ENCODE measurements at regions not wholly inside any gene's neighbourhood (a gene's known extent, or its start where the extent isn't known, plus 50 kb on each side); places are given as distances from the start of the nearest gene placed in this dataset.

DNA sequence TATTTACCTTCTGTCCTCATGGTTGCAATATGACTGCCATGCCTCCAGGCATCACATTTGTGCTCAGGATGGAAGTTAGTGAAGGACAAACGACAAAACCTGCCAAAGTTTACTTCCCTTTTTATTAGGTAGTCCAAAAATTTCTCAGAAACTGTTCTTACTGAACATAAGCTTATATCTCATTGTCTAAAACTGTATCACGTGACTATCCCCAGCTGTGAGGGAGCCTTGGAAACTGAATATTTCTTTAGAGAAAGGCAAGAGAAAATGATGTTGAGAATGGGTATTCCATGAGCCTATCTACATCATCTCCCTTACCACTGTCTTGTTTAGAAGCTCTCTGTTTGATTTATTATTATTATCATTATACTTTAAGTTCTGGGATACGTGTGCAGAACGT lies 169.1 kb upstream of the ADRA1D start:
- no peak for DNase-seq (ENCODE audit: low read depth in 1 of 2, low spot score in 2 of 2)
- Histone ChIP-seq H2BK20ac (ENCODE audit: low read length) (no peak overlapping the region), H3K27me3 (replicated peaks in 1 of 4; ENCODE audit: control insufficient read depth in 3 of 4, extremely low read depth in 1 of 4, insufficient read depth in 3 of 4, low read length in 3 of 4) (no peaks in the 10 kb centered on the region), H4K8ac (ENCODE audit: extremely low read depth, insufficient read depth, low read length) (no peak overlapping the region), H3K79me2 (ENCODE audit: control insufficient read depth in 1 of 2, insufficient read depth in 2 of 2, low read length in 2 of 2) (no peaks in the 10 kb centered on the region), H3K79me1 (ENCODE audit: low read depth, low read length) (no peaks in the 10 kb centered on the region), H2AFZ (ENCODE audit: low read length) (no peak overlapping the region), H2BK120ac (replicated peaks; ENCODE audit: low read depth, low read length) (no peak overlapping the region), H3K9ac (replicated peaks in 1 of 4; ENCODE audit: extremely low read depth in 1 of 4, low read depth in 3 of 4, low read length in 3 of 4) (no peak overlapping the region), H2AK5ac (ENCODE audit: low read depth, low read length) (no peak overlapping the region), H2BK12ac (ENCODE audit: low read depth, low read length) (no peak overlapping the region), H3K4me2 (ENCODE audit: insufficient read depth in 1 of 2, low read depth in 2 of 2, low read length in 2 of 2) (no peak overlapping the region), H3K4me3 (ENCODE audit: extremely low read depth in 1 of 4, insufficient read depth in 2 of 4, low read depth in 3 of 4, low read length in 4 of 4) (no peak overlapping the region), H4K91ac (replicated peaks; ENCODE audit: insufficient read length, low read length) (no peak overlapping the region), H3K23me2 (ENCODE audit: low read depth, low read length) (no peaks in the 10 kb centered on the region), H2BK5ac (ENCODE audit: low read depth, low read length) (no peak overlapping the region), H3K36me3 (ENCODE audit: control insufficient read depth in 2 of 4, insufficient read depth in 4 of 4, low read length in 3 of 4) (no peaks in the 10 kb centered on the region), H2BK15ac (ENCODE audit: low read length) (no peak overlapping the region), H3K56ac (replicated peaks; ENCODE audit: insufficient read length, low read depth, low read length) (no peak overlapping the region), H3K4ac (replicated peaks; ENCODE audit: insufficient read length, low read depth, low read length) (no peak overlapping the region), H3K23ac (ENCODE audit: insufficient read length) (no peak overlapping the region), H4K20me1 (replicated peaks in 1 of 2; ENCODE audit: control insufficient read depth in 1 of 2, insufficient read depth in 2 of 2, low read length in 2 of 2) (no peaks in the 10 kb centered on the region), H3K27ac (ENCODE audit: low read depth, low read length) (no peak overlapping the region), H3K14ac (ENCODE audit: insufficient read length) (no peak overlapping the region), H3K4me1 (replicated peaks in 1 of 4; ENCODE audit: control insufficient read depth in 3 of 4, insufficient read depth in 4 of 4, low read length in 3 of 4) (no peaks in the 10 kb centered on the region), H4K5ac (ENCODE audit: insufficient read length, low read depth, low read length) (no peak overlapping the region), H3K18ac (ENCODE audit: extremely low read depth, low read length) (no peak overlapping the region), H3K9me3 (ENCODE audit: insufficient read depth in 2 of 2, low read depth in 1 of 2, low read length in 1 of 2) (no peaks in the 10 kb centered on the region)
- POLR2A ChIA-PET (ENCODE audit: partially characterized antibody), result no interaction called here
- CTCF ChIA-PET (ENCODE audit: partially characterized antibody), result interaction anchor here (1.6 kb wide), 1 partner anchor 13 kb away, joined by 4 read pairs; no protein-coding TSS in a partner anchor
- FAIRE-seq, result no peak
- WGBS, 2 experiments (ENCODE audit: extremely low coverage in 1 of 2, insufficient coverage in 1 of 2, insufficient read length in 1 of 2, insufficient replicate concordance in 2 of 2, low coverage in 1 of 2, low lambda C conversion rate in 2 of 2, missing lambda C conversion rate in 1 of 2), result 89% methylated on average over 4 of the region's 4 CpGs; no CpG with 5 or more reads in 1 of the 2 experiments
- TF ChIP-seq RNF2 (IDR thresholded peaks at IDR 0.05; ENCODE audit: borderline replicate concordance, low read depth, low read length, missing control alignments, poor library complexity, severe bottlenecking), result no peak

Measured in H1 (cell line).